ENCODE measurements at regions not wholly inside any gene's neighbourhood (a gene's known extent, or its start where the extent isn't known, plus 50 kb on each side); places are given as distances from the start of the nearest gene placed in this dataset.
"Not testable (repeated sequence)": the region's sequence is repeated elsewhere in the genome, so short reads cannot be mapped to it uniquely, and the experiment has no call there.

- DNase-seq (ENCODE audit: low read depth) = no peak
Measured at GRCh38 chr2:221926327-221926726, 354.2 kb upstream of the EPHA4 start.

- DNase-seq (ENCODE audit: low read depth) = no peak
Measured at GRCh38 chr2:221924576-221924975, 352.5 kb upstream of the EPHA4 start.

- no peak for DNase-seq (ENCODE audit: low read depth)
Measured at GRCh38 chr2:221915926-221916325, 343.8 kb upstream of the EPHA4 start.

- no peak for DNase-seq (ENCODE audit: low read depth)
Measured at GRCh38 chr2:221914334-221914880, 342.3 kb upstream of the EPHA4 start.

- DNase-seq (ENCODE audit: low read depth) = no peak
Measured at GRCh38 chr2:221911890-221912289, 339.8 kb upstream of the EPHA4 start.

- no peak for DNase-seq (ENCODE audit: low read depth)
Measured at GRCh38 chr2:221911321-221911720, 339.2 kb upstream of the EPHA4 start.

GRCh38 chr2:221908518-221908917 lies 336.4 kb upstream of the EPHA4 start:
- DNase-seq (ENCODE audit: low read depth) = no peak

- DNase-seq (ENCODE audit: low read depth) = no peak
Measured at GRCh38 chr2:221897718-221898117, 325.6 kb upstream of the EPHA4 start.

- DNase-seq (ENCODE audit: low read depth) = no peak
Measured at GRCh38 chr2:221896505-221897151, 324.5 kb upstream of the EPHA4 start.

- DNase-seq (ENCODE audit: low read depth) = no peak
Measured at GRCh38 chr2:221895366-221896121, 323.4 kb upstream of the EPHA4 start.

GRCh38 chr2:221893501-221893900 lies 321.4 kb upstream of the EPHA4 start:
- no peak for DNase-seq (ENCODE audit: low read depth)

- DNase-seq (ENCODE audit: low read depth) = not testable (repeated sequence)
Measured at GRCh38 chr2:221892006-221892405, 319.9 kb upstream of the EPHA4 start.

- DNase-seq (ENCODE audit: low read depth) = no peak
Measured at GRCh38 chr2:221883976-221884375, 311.9 kb upstream of the EPHA4 start.

- DNase-seq (ENCODE audit: low read depth) = no peak
Measured at GRCh38 chr2:221876016-221876415, 303.9 kb upstream of the EPHA4 start.

- no peak for DNase-seq (ENCODE audit: low read depth)
Measured at GRCh38 chr2:221874444-221874843, 302.3 kb upstream of the EPHA4 start.

- no peak for DNase-seq (ENCODE audit: low read depth)
Measured at GRCh38 chr2:221857719-221858118, 285.6 kb upstream of the EPHA4 start.

GRCh38 chr2:221853297-221853696 lies 281.2 kb upstream of the EPHA4 start:
- no peak for DNase-seq (ENCODE audit: low read depth)

- no peak for DNase-seq (ENCODE audit: low read depth)
Measured at GRCh38 chr2:221851531-221852045, 279.5 kb upstream of the EPHA4 start.

- DNase-seq (ENCODE audit: low read depth) = no peak
Measured at GRCh38 chr2:221850076-221850475, 278.0 kb upstream of the EPHA4 start.

- no peak for DNase-seq (ENCODE audit: low read depth)
Measured at GRCh38 chr2:221848286-221848685, 276.2 kb upstream of the EPHA4 start.

GRCh38 chr2:221845021-221845365 lies 272.9 kb upstream of the EPHA4 start:
- DNase-seq (ENCODE audit: low read depth) = no peak

- DNase-seq (ENCODE audit: low read depth) = no peak
Measured at GRCh38 chr2:221844212-221845020, 272.3 kb upstream of the EPHA4 start.

Data from forelimb muscle (tissue), 1 donor.